HepG2 (cell line): ENCODE measurements at regions not wholly inside any gene's neighbourhood (a gene's known extent, or its start where the extent isn't known, plus 50 kb on each side); places are given as distances from the start of the nearest gene placed in this dataset.

Experiments
- ATAC-seq: fragments of 200-7000 bp; cut with Tn5 transposase; 3 replicates; pipeline ENCODE4 v1.9.1; 2020; ENCODE audit warnings: mild to moderate bottlenecking, moderate library complexity
- BruUV-seq: library from RNA; stranded (reverse); fragments of 400-500 nt; replicated peaks from 2 replicates; lab custom pipeline; 2021; lab: Mats Ljungman, UMichigan
- CTCF ChIA-PET: fragments of 300-600 bp; formaldehyde crosslinking; extraction: SDS; loops from one replicate; lab custom pipeline; 2021; ENCODE audit warnings: low total read pairs, inconsistent platforms, low intra/inter-chr PET ratio; lab: Yijun Ruan, JAX
- POLR2A ChIA-PET: fragments of 350-600 bp; sonication (Branson Sonifier 250); formaldehyde crosslinking; loops from one replicate; lab custom pipeline; 2020; ENCODE audit warnings: antibody characterized with exemption, inconsistent platforms; lab: Yijun Ruan, JAX
- DNase-seq: peaks from one replicate; pipeline ENCODE4 v3.0.0-alpha.2; 2015; ENCODE audit warnings: low spot score
- FAIRE-seq: peaks from 3 replicates; lab custom pipeline; 2011; peaks lifted over from hg19 to GRCh38; lab: Jason Lieb, UNC
- H2AFZ ChIP-seq: one replicate; pipeline ENCODE4 v1.6.1; 2011; ENCODE audit warnings: low read length, inconsistent platforms
- H3K27ac ChIP-seq: fragments of 300-600 bp; 3 replicates; pipeline ENCODE4 v1.8.0; 2011; ENCODE audit warnings: mixed run types, mild to moderate bottlenecking, mixed read lengths, low read length, inconsistent platforms; ENCODE audit not compliant: insufficient read depth; ENCODE audit errors: extremely low read length
- H3K27me3 ChIP-seq, 2 experiments: fragments of 200-600 bp in 1 of 2; 2 replicates in 1 of 2; 3 replicates in 1 of 2; pipeline versions ENCODE4 v1.6.0 to v1.8.0; 2011; ENCODE audit warnings: low read length in 2 of 2, mild to moderate bottlenecking in 2 of 2, moderate library complexity in 2 of 2, inconsistent platforms in 1 of 2; ENCODE audit not compliant: insufficient read depth in 2 of 2, control insufficient read depth in 1 of 2
- H3K36me3 ChIP-seq, 2 experiments: fragments of 200-600 bp in 1 of 2; replicated peaks in 1 of 2; 2 replicates in 1 of 2; 3 replicates in 1 of 2; pipeline versions ENCODE4 v1.5.1 to v1.8.0; 2011; ENCODE audit warnings: low read length in 2 of 2, inconsistent platforms in 1 of 2; ENCODE audit not compliant: insufficient read depth in 2 of 2, control insufficient read depth in 1 of 2
- H3K4me1 ChIP-seq: 2 replicates; pipeline ENCODE4 v1.5.1; 2012; ENCODE audit warnings: low read length, inconsistent platforms; ENCODE audit not compliant: insufficient read depth
- H3K4me2 ChIP-seq: 2 replicates; pipeline ENCODE4 v1.6.0; 2011; ENCODE audit warnings: low read depth, low read length, inconsistent platforms
- H3K4me3 ChIP-seq, 3 experiments: fragments of 200-600 bp in 1 of 3; sonication (generic), shearing (Covaris generic) in 1 of 3; replicated peaks in 1 of 3; 2 replicates each; pipeline ENCODE4 v1.5.1; 2011 to 2016; ENCODE audit warnings: low read length in 3 of 3, inconsistent platforms in 2 of 3, low read depth in 2 of 3, mild to moderate bottlenecking in 2 of 3, control low read depth in 1 of 3, mixed read lengths in 1 of 3; ENCODE audit not compliant: insufficient read depth in 1 of 3
- H3K79me2 ChIP-seq: one replicate; pipeline ENCODE4 v1.6.1; 2011; ENCODE audit warnings: low read length, inconsistent platforms; ENCODE audit not compliant: insufficient read depth
- H3K9ac ChIP-seq: 2 replicates; pipeline ENCODE4 v1.6.0; 2011; ENCODE audit warnings: mild to moderate bottlenecking, low read depth, low read length, inconsistent platforms; ENCODE audit not compliant: insufficient read depth
- H3K9me3 ChIP-seq: 2 replicates; pipeline ENCODE4 v1.5.1; 2012; ENCODE audit warnings: mild to moderate bottlenecking, low read length
- H4K20me1 ChIP-seq: 2 replicates; pipeline ENCODE4 v1.6.0; 2011; ENCODE audit warnings: inconsistent platforms, mild to moderate bottlenecking, low read length, moderate library complexity; ENCODE audit not compliant: insufficient read depth
- BRD4 ChIP-seq: sonication (generic); formaldehyde crosslinking; IDR thresholded peaks from 2 replicates; pipeline ENCODE4 v1.4.0; 2020; ENCODE audit warnings: missing genetic modification reagents
- CEBPG ChIP-seq: IDR thresholded peaks from 2 replicates; pipeline ENCODE4 v1.6.1; 2016
- DR1 ChIP-seq: sonication (generic); formaldehyde crosslinking; IDR thresholded peaks from 2 replicates; pipeline ENCODE4 v1.8.0; 2021; ENCODE audit warnings: mild to moderate bottlenecking, missing genetic modification reagents, inconsistent platforms
- FOXA1 ChIP-seq, 2 experiments: fragments of 450-650 bp in 1 of 2; sonication (generic) in 1 of 2; formaldehyde crosslinking in 1 of 2; IDR thresholded peaks; 2 replicates each; pipeline versions ENCODE4 v1.4.0 to v1.6.1; 2016 to 2020; ENCODE audit warnings: missing genetic modification reagents in 1 of 2
- FOXP4 ChIP-seq: sonication (generic); formaldehyde crosslinking; IDR thresholded peaks from 2 replicates; pipeline ENCODE4 v1.4.0; 2020; ENCODE audit warnings: missing genetic modification reagents
- HNF4A ChIP-seq: sonication (generic); formaldehyde crosslinking; IDR thresholded peaks from 2 replicates; pipeline ENCODE4 v1.4.0; 2020; ENCODE audit warnings: missing genetic modification reagents
- MED1 ChIP-seq: sonication (generic); formaldehyde crosslinking; IDR thresholded peaks from 2 replicates; pipeline ENCODE4 v1.4.0; 2020; ENCODE audit warnings: missing genetic modification reagents
- NCOA2 ChIP-seq: sonication (generic); formaldehyde crosslinking; IDR thresholded peaks from 2 replicates; pipeline ENCODE4 v1.8.0; 2022; ENCODE audit warnings: inconsistent platforms
- PHF21A ChIP-seq: sonication (generic); formaldehyde crosslinking; IDR thresholded peaks from 2 replicates; pipeline ENCODE4 v1.5.0; 2020; ENCODE audit warnings: mild to moderate bottlenecking, missing genetic modification reagents
- PLRG1 ChIP-seq: fragments of 450-650 bp; conservative IDR thresholded peaks from 2 replicates; pipeline ENCODE4 v1.6.1; 2016
- PPARG ChIP-seq: conservative IDR thresholded peaks from 2 replicates; pipeline ENCODE4 v1.6.1; 2016; ENCODE audit warnings: missing biosample characterization, missing genetic modification reagents
- PRDM15 ChIP-seq: sonication (generic); formaldehyde crosslinking; IDR thresholded peaks from 2 replicates; pipeline ENCODE4 v1.4.0; 2020; ENCODE audit warnings: missing genetic modification reagents
- SALL1 ChIP-seq: sonication (generic); formaldehyde crosslinking; IDR thresholded peaks from 2 replicates; pipeline ENCODE4 v1.8.0; 2022; ENCODE audit warnings: mild to moderate bottlenecking, missing genetic modification reagents
- SOX5 ChIP-seq: IDR thresholded peaks from 2 replicates; pipeline ENCODE4 v1.6.1; 2016; ENCODE audit warnings: borderline replicate concordance
- SOX6 ChIP-seq, 2 experiments: fragments of 450-650 bp in 1 of 2; sonication (generic) in 1 of 2; formaldehyde crosslinking in 1 of 2; IDR thresholded peaks; 2 replicates each; pipeline versions ENCODE4 v1.4.0 to v1.6.1; 2017 to 2020; ENCODE audit warnings: antibody characterized with exemption in 1 of 2, mild to moderate bottlenecking in 1 of 2, missing genetic modification reagents in 1 of 2
- SP4 ChIP-seq: sonication (generic); formaldehyde crosslinking; IDR thresholded peaks from 2 replicates; pipeline ENCODE4 v1.8.1; 2023; ENCODE audit warnings: mild to moderate bottlenecking, missing genetic modification reagents
- TEAD3 ChIP-seq: optimal IDR thresholded peaks from 2 replicates; pipeline ENCODE3; 2016; ENCODE audit warnings: borderline replicate concordance
- U2AF2 ChIP-seq: fragments of 200-400 bp; formaldehyde crosslinking; IDR thresholded peaks from 2 replicates; pipeline ENCODE4 v1.6.1; 2017; ENCODE audit warnings: low read depth, mild to moderate bottlenecking, low read length
- ZNF207 ChIP-seq: fragments of 450-650 bp; IDR thresholded peaks from 2 replicates; pipeline ENCODE4 v1.6.1; 2016; ENCODE audit warnings: antibody characterized with exemption, borderline replicate concordance
- ZNF564 ChIP-seq: sonication (generic); formaldehyde crosslinking; IDR thresholded peaks from 2 replicates; pipeline ENCODE4 v1.8.1; 2023; ENCODE audit warnings: mild to moderate bottlenecking, missing genetic modification reagents
- WGBS: methylation state at CpG from one replicate; pipeline ENCODE4 v1.1.6; 2017; ENCODE audit warnings: low lambda C conversion rate; 5-methylcytosine and 5-hydroxymethylcytosine counted together
- in situ Hi-C: cut with HindIII; loops from 2 replicates; pipeline ENCODE4 v1.10.0; 2017; ENCODE audit warnings: low pct_unique_long_range_greater_than_20kb; ENCODE audit not compliant: extremely low pct_ligation_motif_present
- intact Hi-C: fragments of 100-400 bp; cut with micrococcal nuclease; formaldehyde crosslinking; loops from one replicate; pipeline ENCODE4 v1.10.0; 2022; ENCODE audit not compliant: unreplicated experiment

- Histone ChIP-seq H3K4me3 (no peak overlapping the region), H2AFZ (no peak overlapping the region), H3K27ac (no peak overlapping the region), H3K4me2 (peak overlapping the region; percentile 28), H3K27me3 (no peaks in the 10 kb centered on the region), H4K20me1 (no peaks in the 10 kb centered on the region), H3K9ac (no peak overlapping the region), H3K79me2 (no peaks in the 10 kb centered on the region), H3K9me3 (no peaks in the 10 kb centered on the region), H3K4me1 (peaks cover 44% of the 10 kb centered on the region), H3K36me3 (no peaks in the 10 kb centered on the region)
- BruUV-seq = no TSS peak
- ChIA-PET CTCF (no interaction called here), POLR2A (no interaction called here)
- DNase-seq (peak; percentile 76), ATAC-seq (peak; percentile 94), FAIRE-seq (peak; percentile 60)
- in situ Hi-C loops (no loop called here), intact Hi-C loops (no loop called here)
- 29% methylated on average over 3 of the region's 3 CpGs for WGBS
- TF ChIP-seq BRD4 (CRISPR knock-in tag) = no peak
- no peak for TF ChIP-seq ZNF207
- TF ChIP-seq HNF4A = peak; percentile 66
- TF ChIP-seq PPARG = no peak
- no peak for TF ChIP-seq ZNF564 (CRISPR knock-in tag)
- no peak for TF ChIP-seq PLRG1
- no peak for TF ChIP-seq U2AF2
- no peak for TF ChIP-seq SP4
- peak; percentile 48; the same call in 1 of the 2 replicates for TF ChIP-seq PHF21A (CRISPR knock-in tag)
- 0 out of 2 replicates have a peak, but pooled peaks have one; percentile 37 for TF ChIP-seq DR1 (CRISPR knock-in tag)
- peak; percentile 49; the same call in 1 of the 2 replicates for TF ChIP-seq SOX5 (CRISPR knock-in tag)
- TF ChIP-seq NCOA2 (CRISPR knock-in tag) = peak; percentile 69
- TF ChIP-seq SOX6 (IDR thresholded peaks at IDR 0.05) = no peak
- peak; percentile 86 for TF ChIP-seq SOX6 (CRISPR knock-in tag; IDR thresholded peaks at IDR 0.05)
- no peak for TF ChIP-seq FOXA1 (IDR thresholded peaks at IDR 0.05)
- TF ChIP-seq FOXA1 (CRISPR knock-in tag; IDR thresholded peaks at IDR 0.05) = peak; percentile 39; the same call in 1 of the 2 replicates
- TF ChIP-seq TEAD3 (CRISPR knock-in tag) = peak; percentile 30
- TF ChIP-seq SALL1 = peak; percentile 29; the same call in 1 of the 2 replicates
- peak; percentile 45 for TF ChIP-seq CEBPG (CRISPR knock-in tag)
- TF ChIP-seq MED1 (CRISPR knock-in tag) = 0 out of 2 replicates have a peak, but pooled peaks have one; percentile 34
- TF ChIP-seq FOXP4 = peak; percentile 69
- TF ChIP-seq PRDM15 (CRISPR knock-in tag) = peak; percentile 88
Measured at GRCh38 chr11:86124251-86125233, 55.7 kb upstream of the PICALM start.
